Right ventricle myocardium inferior (tissue), 1 donor: ENCODE measurements at regions not wholly inside any gene's neighbourhood (a gene's known extent, or its start where the extent isn't known, plus 50 kb on each side); places are given as distances from the start of the nearest gene placed in this dataset.

Experiments
- ATAC-seq: fragments of 200-7000 bp; cut with Tn5 transposase; one replicate; pipeline ENCODE4 v1.9.1; 2020; ENCODE audit warnings: mild to moderate bottlenecking, moderate library complexity
- DNase-seq: peaks from one replicate; pipeline ENCODE4 v3.0.0; 2021; ENCODE audit errors: missing footprints
- intact Hi-C: fragments of 100-400 bp; cut with DNase I; formaldehyde crosslinking; loops from one replicate; pipeline ENCODE4 v1.11.0; 2022
- donor health status: DM: no; HTN: yes; CAD: no; lungs with severe emphysema.

- DNase-seq = no peak
- no peak for ATAC-seq
- intact Hi-C loops = no loop called here
Observed at GRCh38 chr7:115271332-115272235, 349.7 kb downstream of the MDFIC start.

GRCh38 chr7:115269486-115269885 lies 347.6 kb downstream of the MDFIC start:
- DNase-seq (no peak), ATAC-seq (no peak)
- intact Hi-C loops = no loop called here

- ATAC-seq = no peak
- intact Hi-C loops = no loop called here
- DNase-seq = no peak
Observed at GRCh38 chr7:115267503-115267902, 345.6 kb downstream of the MDFIC start.

- ATAC-seq = no peak
- intact Hi-C loops = no loop called here
Observed at GRCh38 chr7:115260381-115260780, 338.5 kb downstream of the MDFIC start.

GRCh38 chr7:115252461-115252860 lies 330.6 kb downstream of the MDFIC start:
- DNase-seq (no peak), ATAC-seq (no peak)
- intact Hi-C loops = no loop called here

More at GRCh38 chr7:115260381-115260780, 338.5 kb downstream of the MDFIC start:
- DNase-seq = no peak

GRCh38 chr7:115249080-115249479 lies 327.2 kb downstream of the MDFIC start:
- intact Hi-C loops = no loop called here
- DNase-seq = no peak
- no peak for ATAC-seq

- no peak for ATAC-seq
- DNase-seq = no peak
- intact Hi-C loops = no loop called here
Observed at GRCh38 chr7:115241151-115241550, 319.3 kb downstream of the MDFIC start.

GRCh38 chr7:115240242-115240641 lies 318.3 kb downstream of the MDFIC start:
- DNase-seq (no peak), ATAC-seq (no peak)
- intact Hi-C loops = no loop called here

GRCh38 chr7:115235075-115235474 lies 313.2 kb downstream of the MDFIC start:
- no peak for DNase-seq
- intact Hi-C loops = no loop called here
- ATAC-seq = no peak

GRCh38 chr7:115233809-115234208 lies 311.9 kb downstream of the MDFIC start:
- DNase-seq = no peak
- intact Hi-C loops = no loop called here
- no peak for ATAC-seq

GRCh38 chr7:115232041-115232440 lies 310.1 kb downstream of the MDFIC start:
- ATAC-seq = no peak
- intact Hi-C loops = no loop called here

GRCh38 chr7:115230882-115231571 lies 309.1 kb downstream of the MDFIC start:
- intact Hi-C loops = no loop called here
- no peak for ATAC-seq
- no peak for DNase-seq

More at GRCh38 chr7:115232041-115232440, 310.1 kb downstream of the MDFIC start:
- no peak for DNase-seq

- ATAC-seq (no peak), DNase-seq (no peak)
- intact Hi-C loops = no loop called here
Observed at GRCh38 chr7:115229401-115230105, 307.7 kb downstream of the MDFIC start.

GRCh38 chr7:115227473-115228235 lies 305.8 kb downstream of the MDFIC start:
- ATAC-seq = no peak

GRCh38 chr7:115226410-115226809 lies 304.5 kb downstream of the MDFIC start:
- no peak for DNase-seq
- ATAC-seq = no peak
- intact Hi-C loops = no loop called here

More at GRCh38 chr7:115227473-115228235, 305.8 kb downstream of the MDFIC start:
- DNase-seq = no peak
- intact Hi-C loops = no loop called here

GRCh38 chr7:115224922-115225321 lies 303.0 kb downstream of the MDFIC start:
- no peak for DNase-seq
- intact Hi-C loops = no loop called here
- ATAC-seq = no peak

GRCh38 chr7:115223959-115224358 lies 302.1 kb downstream of the MDFIC start:
- DNase-seq = no peak
- ATAC-seq = no peak
- intact Hi-C loops = no loop called here

GRCh38 chr7:115221456-115221855 lies 299.6 kb downstream of the MDFIC start:
- no peak for DNase-seq
- intact Hi-C loops = no loop called here
- ATAC-seq = no peak

- intact Hi-C loops = loop anchor here (5.0 to 10.0 kb wide), 3 partner anchors 233 to 361 kb away; partner anchors contain the start of gene MDFIC
- ATAC-seq (no peak), DNase-seq (no peak)
Observed at GRCh38 chr7:115218076-115218475, 296.2 kb downstream of the MDFIC start.
